HG02678 (cell line): ENCODE measurements at regions not wholly inside any gene's neighbourhood (a gene's known extent, or its start where the extent isn't known, plus 50 kb on each side); places are given as distances from the start of the nearest gene placed in this dataset.
"Not testable (repeated sequence)": the region's sequence is repeated elsewhere in the genome, so short reads cannot be mapped to it uniquely, and the experiment has no call there.

Experiments
- ATAC-seq: cut with Tn5 transposase; IDR thresholded peaks from one replicate; pipeline ENCODE4 v1.9.1; 2021; ENCODE audit warnings: mild to moderate bottlenecking, moderate library complexity; ENCODE audit not compliant: unreplicated experiment

DNA sequence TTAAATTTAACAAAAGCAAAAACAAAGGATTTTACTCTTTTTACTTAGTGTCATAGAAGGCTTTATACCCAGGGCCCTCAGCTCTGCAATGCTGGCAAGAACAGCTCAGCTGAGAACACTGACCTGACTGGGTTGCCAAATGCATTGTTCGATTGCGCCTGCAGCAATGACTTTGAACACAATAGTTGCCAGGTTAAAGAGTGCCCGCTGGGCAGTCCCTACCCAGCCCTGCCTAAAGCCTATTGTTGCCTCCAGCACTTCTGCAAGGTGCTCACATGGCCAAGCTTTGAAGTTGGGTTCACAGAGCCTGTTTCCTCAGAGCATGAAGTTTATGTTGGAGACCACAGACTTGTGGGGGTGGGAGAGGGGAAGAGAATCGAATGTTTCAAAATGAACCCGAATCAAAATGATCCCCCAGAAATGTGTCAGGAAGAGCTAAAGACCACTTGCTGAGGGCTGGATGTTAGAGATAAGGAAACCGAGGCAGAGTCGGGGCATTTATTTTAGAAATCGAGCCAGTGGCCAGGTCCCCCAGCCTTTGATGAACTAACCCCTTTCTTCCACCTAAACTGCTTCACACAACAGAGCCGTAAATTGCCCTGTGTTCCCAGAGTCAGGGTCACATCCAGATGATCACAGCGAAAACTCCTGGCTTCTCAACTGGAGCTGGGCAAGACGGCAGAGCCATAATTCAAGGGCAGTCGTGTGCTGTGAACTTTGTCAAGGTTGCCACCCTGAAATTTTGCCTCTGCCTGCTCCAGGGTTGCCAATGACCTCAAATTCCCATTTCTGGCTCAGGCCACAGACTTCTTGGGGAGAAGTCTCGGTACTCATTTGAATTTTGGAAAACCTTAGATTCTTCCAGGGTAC, 55.0 kb downstream of the FOXA2 start:
- no peak for ATAC-seq

DNA sequence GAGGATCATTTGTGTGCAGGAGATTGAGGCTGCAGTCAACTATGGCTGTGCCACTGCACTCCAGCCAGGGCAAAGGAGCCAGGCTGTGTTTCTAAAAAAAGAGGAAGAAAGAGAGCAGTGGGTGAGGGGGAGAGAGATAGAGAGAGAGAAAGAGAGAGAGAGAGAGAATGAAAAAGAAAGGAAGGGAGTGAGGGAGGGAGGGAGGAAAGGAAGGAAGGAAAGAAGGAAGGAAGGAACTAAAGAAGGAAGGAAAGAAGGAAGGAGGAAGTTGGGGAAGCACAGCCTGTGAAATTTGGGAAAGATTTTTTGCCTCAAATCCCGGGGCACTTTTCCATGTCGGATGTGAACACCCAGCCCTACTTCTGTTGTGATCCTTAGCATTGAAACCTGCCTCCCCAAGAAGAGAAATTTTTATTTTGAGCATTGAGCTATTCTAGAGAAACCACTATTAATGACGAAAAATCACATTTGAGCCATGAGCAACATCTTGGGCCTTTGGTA, 57.8 kb downstream of the FOXA2 start:
- ATAC-seq: no peak

DNA sequence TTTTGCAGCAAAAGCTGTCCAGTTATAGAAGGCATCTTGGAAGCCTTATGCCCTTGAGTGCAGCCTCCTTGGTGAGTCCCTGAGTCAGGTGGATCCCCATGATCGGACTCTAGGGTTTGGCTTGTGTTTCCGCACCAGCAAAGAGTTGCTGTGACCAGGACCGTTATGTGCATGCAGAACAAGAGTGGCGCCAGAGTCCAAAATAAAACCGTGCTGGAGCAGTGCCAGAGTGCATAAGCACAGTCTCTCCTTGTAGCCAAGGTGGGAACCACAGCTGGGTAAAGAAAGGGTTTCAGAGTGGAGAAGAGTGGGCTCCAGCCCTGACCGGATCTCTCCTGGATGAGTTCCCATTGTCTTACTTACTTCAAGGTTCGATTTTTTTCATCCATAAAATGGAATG, 58.6 kb downstream of the FOXA2 start:
- no peak for ATAC-seq

DNA sequence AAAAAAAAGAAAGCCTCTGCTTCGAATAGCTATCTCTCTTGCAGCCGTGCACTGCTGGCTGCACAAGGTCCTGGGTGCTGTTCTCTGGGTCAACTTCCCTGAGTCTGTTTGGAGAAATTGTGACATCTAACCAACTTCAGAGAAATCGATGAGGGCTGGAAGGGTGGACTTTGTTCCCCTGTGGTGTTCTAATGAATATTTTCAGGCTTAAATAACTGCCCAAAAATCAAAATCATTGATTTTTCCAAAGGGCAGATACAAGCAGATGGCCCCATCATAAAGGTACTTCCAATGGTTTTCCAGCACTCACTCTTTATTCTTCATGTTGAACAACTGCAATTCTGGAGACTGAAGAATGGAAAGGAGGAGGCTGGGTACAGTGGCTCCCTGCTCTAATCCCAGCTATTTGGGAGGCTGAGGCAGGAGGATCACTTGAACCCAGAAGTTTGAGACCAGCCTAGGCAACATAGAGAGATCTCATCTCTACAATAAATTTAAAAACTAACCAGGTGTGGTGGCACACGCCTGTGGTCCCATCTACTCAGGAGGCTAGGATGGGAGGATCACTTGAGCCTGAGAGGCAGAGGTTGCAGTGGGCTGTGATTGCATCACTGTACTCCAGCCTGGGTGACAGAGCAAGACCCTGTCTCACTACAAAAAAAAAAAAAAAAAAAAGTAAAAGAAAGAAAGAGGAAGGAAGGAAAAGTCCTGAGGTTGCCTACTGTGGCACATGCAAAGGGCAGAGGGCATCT, 59.1 kb downstream of the FOXA2 start:
- ATAC-seq: no peak

DNA sequence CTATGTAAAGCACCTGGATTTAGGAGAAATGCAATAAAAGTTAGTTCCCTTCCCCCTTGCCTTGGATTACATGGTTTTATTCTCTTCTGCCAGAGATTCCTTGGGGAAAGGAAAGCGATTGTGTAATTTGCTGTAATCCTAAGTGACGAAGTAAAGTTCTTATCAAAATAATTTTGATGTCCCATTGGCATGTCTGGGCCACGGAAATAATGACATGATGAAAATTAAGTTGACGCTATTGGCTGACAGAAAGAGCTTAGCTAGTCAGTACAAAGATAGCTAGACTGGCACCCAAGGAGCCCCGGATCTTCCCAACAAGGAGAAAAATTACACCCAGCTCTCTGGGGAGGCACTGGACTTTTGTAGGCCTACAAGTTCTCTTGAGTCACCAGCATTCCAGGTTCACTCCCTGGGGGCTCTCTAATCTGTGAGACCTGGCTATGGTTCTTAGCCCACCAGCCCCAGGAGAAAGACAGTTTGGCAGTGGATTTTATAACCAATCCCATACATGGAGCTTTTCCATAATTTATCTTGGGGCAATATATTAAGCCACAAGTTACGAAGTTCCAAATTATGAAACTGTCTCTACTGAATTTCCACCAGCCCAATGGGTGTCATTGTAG, 59.9 kb downstream of the FOXA2 start:
- no peak for ATAC-seq

DNA sequence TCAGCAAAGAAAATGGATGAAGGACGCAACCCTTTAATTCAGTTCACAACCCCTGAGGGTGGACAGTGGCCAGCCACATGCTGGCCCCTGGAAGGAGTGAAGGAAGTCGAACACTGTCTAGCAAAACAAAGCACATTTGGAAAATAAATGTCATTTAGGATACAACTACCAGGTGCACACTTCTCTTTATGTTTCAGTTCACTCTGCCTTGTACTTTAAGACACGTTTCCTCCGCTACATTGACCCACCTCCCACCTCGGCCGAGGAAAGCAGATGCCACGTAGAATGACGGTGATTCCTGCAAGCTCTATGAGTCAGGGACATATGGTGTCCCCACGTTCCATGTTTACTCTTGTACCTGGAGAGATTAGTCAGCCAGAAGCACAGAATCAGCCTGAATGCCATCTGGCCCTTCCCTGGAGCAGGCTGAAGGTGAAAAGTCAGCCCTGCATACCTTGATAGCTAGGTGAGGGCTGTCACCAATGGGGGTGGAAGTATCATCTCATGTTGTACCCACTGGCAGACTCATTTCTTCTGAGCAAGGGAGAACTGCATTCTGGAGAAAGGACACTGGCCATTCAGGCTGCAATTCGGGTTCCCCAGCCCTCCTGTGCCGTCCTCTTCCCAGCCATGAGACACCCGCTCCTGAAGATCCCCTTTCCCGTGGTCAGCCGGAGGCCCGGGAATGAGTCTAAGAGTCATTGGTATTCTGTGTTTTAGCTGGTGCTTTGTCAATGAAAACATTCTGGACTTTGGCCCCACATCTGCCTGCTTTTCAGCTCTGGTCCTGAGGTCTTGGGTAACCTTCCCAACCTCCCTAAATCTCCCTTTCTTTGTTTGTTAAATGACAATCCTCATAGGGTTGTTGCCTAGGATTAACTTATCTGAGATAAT, 60.6 kb downstream of the FOXA2 start:
- ATAC-seq: no peak

DNA sequence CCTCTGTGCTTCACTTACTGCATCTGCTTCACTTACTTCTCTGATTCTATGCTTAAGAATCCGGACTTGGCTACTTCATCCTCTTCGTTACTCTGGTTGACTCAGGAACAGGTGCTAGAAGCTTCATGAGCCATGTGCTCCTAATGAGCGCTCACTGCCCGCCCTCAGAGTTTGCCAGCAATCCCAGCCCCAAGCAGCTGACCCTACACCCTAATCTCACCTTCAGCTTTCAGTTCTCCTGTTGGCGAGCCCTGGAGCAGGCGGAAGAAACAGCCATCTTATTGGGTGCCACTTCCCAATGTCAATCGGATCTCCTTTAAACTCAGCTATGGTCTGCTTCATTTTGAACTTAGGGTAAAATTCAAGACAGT, 61.3 kb downstream of the FOXA2 start:
- no peak for ATAC-seq

DNA sequence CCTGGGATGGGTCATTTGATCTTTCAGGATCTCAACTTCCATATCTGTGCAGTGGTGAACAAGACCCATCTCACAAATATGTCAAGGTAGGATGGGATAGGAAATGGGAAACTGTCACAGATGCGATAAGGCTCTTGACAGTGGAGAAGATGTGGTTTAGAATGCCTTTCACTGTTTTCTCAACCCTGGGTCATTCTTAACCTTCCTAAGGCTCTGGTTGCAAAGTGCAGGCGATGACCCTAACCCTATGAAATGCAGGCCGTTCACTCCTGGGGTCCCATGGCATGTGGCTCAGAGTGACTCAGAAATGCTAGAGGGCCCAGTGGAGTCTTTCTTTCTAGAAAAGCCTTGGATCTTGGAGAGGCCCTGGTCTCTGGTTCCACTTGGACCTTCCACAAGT, 61.7 kb downstream of the FOXA2 start:
- no peak for ATAC-seq

DNA sequence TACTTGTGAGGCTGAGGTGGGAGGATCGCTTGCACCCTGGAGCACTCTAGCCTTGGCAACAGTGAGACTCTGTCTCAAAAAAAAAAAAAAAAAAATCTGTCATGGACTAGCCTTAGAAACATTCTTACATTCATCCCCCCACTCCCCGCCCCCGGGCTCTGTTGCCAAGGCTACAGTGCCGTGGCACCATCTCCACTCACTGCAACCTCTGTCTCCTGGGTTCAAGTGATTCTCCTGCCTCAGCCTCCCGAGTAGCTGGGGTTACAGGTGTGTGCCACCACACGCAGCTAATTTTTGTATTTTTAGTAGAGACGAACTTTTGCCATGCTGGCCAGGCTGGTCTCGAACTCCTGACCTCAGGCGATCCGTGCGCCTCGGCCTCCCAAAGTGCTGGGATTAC, 62.4 kb downstream of the FOXA2 start:
- ATAC-seq: not testable (repeated sequence)

DNA sequence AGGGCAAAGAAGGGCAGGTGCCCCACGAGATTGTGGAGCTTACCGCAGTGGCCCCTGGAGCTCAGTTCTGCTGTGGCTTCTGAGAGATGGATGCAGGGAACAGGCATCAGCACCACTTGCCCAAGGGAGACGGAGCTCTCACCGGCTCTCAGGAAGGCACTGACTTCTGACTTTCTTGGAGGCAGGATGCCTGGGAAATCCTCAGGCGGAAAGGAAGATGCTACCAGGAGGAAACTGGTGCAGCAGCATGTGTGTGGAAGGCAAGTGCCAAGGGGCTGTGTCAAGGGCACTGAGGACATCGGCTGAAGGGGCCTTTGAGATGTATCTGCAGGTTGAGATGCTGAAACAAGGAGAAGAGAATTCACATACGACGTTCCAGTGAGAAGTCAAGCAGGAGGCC, 64.0 kb downstream of the FOXA2 start:
- ATAC-seq: no peak

DNA sequence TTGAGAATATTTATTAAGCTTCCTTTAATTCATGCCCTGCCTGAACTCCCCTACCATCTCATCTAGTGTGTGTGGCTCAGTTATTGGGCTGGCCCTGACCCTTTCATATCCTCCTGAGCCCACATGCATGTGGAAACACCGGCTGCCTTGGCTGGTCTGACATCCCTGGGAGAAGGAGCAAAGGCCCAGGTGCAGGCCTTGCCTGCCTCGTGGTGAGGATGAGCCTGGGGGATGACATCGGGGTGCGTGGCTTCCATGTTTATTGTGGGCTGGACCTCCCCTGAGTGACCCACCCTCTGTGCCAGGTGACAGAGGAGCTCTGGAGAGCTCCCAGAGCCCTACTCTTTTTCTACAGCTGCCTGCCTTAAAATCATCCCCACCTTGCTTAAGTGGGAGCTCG, 69.1 kb downstream of the FOXA2 start:
- no peak for ATAC-seq

DNA sequence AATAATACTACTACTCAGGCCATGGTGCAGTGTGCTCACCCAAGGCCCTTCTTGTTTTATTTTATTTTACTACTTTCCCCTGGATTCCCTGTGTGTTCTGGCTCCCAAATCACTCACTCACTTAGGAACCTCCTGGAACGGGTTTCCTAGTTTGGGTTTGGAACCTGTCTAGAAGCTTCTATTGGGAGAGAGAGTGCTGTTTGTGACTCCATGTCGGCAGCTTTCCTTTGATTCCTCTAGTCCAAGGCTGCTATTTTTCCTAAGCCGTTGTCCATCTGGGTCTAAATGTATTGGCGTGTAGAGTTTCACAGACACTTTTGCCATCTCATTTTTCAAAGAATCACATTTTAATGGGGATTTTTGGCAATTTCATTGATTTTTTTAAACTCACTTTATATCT, 70.8 kb downstream of the FOXA2 start:
- ATAC-seq: no peak

DNA sequence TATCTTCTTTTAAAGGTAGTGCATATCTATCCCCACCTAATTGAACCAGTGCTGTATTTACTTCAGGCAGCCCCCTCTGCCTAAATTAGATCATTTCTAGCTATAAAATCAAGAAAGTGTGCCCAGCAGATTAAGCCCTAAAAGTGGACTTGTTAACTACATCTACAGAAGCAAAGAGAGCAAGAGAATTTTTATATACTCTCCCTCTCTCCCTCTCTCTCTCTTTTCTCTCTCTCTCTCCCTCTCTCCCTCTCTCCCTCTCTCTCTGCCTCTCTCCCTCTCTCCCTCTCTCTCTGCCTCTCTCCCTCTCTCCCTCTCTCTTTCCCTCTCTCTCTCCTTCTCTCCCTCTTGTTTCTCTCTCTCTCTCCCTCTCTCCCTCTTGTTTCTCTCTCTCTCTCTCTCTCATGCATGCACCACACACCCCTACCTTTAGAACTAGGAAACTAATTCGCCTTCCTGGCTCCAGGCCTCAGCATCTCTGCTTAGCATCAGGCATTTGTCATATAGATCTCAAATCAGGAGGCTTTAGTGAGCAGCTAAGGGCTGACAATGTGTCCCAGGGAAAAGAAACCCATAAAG, 71.4 kb downstream of the FOXA2 start:
- ATAC-seq: no peak

DNA sequence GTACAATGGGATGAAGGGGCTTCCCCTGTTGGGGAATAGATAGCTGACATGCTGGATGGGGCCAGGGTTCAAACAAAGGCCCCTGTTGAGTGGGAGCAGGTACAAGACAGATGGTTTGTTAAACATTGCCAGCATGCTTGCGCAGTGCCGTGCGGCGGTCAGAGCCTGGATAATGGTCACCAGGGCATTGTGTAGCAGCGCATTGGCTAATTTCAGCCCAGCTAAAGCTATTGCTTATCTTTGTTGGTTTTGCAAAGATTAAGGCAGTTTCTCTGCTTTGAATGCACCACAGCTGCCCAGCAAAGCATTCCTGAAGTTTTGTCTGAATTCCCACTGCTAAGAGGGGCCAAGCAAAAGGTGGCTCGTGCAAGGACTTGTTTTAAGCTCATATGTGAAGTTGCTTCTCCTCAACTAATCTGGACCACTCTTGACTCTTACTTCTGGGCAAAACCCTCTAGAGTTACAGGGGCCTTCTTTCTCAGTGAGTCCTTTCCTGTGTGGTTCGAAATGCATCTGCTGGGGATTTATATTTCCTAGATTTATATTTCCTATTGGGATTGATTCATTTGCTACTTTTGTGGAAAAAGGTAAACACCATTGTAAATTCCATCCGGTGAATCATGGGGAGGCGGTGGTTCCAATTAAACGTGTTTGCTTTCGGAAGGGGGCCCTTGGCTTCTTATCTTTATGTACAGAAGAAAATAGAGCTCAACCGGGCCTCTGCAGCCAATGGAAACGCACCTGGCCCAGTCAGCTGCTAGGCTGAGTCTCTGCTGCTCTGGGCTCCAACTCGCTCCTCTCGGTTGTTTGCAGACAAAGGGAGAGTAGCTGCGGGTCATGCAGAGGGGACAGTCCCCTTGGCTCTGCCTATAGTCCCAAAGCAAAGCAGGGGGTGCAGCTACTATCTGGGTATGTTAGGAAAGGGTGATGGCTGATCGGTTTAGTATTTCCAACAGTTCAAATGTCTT, 72.1 kb downstream of the FOXA2 start:
- ATAC-seq: no peak

DNA sequence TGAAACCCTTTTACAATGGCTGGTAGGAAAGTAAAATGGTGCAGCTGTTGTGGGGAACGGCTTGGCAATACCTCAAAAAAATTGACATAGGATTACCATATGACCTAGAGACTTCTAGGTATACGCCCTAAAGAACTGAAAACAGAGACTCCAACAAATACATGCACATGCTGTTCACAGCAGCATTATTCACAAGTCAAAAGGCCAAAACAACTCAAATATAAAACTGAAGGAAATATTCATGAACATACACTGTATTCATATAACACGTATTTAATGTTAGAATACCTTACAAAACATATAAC, 74.6 kb downstream of the FOXA2 start:
- no peak for ATAC-seq

DNA sequence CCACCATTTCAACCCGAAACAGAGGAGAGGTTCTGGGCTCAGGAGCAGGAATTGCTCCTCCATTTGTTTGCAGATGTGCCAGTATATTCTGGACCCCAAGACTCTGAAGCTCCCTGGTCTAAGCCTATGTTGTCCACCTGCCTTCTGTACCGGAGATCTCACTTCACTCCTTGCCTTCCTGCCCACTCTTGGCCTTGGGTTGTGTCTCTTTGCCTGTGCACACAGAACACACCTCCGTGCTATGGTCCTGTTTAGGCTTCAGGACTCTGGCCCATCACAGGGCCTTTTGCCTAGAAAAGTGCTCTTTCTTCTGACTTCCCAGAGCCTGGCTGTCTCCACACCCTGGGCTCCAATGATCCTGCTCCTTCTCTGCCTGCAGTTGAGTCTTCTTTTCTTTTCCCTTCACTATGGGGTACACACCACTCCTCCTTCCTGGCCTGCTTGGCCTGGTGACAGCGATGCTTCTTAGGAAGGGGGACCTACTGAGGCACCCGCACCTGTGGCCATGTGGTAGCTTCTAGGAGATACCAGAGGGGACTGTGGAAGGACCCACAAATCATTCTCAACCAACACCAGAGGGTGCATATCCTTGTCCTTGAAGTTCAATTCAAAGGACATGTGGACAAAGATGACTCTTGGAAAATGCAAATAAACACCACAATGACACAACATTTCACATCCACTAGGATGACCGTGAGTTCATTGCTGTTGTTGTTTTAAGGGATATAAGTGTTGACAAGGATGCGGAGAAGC, 75.1 kb downstream of the FOXA2 start:
- no peak for ATAC-seq

DNA sequence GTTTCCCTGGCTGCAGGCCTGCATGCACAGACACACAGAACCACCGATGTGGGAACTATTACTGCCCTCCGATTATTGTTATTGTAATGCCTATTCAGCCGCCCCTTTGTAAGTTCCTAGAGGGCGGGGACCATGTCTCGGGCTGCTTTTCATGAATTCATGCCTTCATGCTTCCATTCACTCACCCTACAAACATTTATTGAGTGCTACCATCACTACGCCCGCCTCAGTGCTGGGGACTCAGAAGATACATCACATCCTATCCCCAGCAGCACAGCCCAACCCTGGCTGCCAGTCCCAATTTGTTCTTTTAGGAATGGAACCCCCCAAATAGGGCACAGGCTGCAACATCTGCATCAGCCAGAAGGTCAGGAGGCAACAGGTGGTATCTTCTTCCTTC, 75.9 kb downstream of the FOXA2 start:
- no peak for ATAC-seq

DNA sequence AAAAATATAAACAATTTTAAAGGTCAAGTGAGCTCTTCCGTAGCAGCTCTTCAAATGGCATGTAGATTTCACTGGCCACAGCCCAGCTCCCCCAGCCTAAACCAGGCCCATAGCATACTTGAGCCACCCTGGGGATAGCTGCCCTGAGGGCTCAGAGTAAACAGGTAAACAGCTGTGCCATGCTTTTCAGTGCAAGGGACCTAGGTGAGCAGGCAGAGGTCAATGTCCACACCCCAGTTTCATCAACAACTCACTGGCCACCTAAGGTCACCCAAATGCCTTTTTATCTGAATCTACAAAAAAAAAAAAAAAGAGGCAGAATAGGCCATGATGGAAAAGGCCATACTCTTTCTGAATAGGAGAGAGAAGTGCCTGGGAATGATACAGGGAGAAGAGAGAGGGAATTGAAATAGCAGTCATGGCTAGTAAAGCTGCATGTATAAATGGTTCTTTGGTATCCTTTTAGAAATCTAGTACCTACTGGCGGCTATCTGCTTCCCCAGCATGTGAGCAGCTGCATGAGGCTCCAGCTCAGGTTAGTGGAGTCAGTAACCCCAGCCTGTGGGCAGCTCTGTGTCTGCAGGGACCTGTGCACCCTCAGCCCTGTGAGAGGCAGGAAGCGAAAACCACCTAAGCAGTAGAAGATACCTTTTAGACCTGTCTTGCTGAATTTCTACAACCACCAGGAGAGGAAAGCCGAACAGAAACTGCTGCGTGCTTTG, 77.0 kb downstream of the FOXA2 start:
- ATAC-seq: no peak
